Upper lobe of right lung (tissue), 1 donor: ENCODE measurements at regions not wholly inside any gene's neighbourhood (a gene's known extent, or its start where the extent isn't known, plus 50 kb on each side); places are given as distances from the start of the nearest gene placed in this dataset.
A peak's percentile ranks its signal among the peaks of the same experiment; 100 is the strongest.

ENCODE experiments used
- ATAC-seq: fragments of 200-7000 bp; cut with Tn5 transposase; one replicate; pipeline ENCODE4 v1.9.1; 2020; ENCODE audit warnings: mild to moderate bottlenecking, moderate library complexity
- DNase-seq: peaks from one replicate; pipeline ENCODE4 v3.0.0-alpha.2; 2020
- H3K27ac ChIP-seq: fragments of 200-600 bp; one replicate; pipeline ENCODE4 v1.8.0; 2022
- H3K27me3 ChIP-seq: fragments of 200-600 bp; one replicate; pipeline ENCODE4 v1.8.0; 2022; ENCODE audit warnings: mild to moderate bottlenecking
- H3K36me3 ChIP-seq: fragments of 200-600 bp; one replicate; pipeline ENCODE4 v1.8.0; 2022
- H3K4me1 ChIP-seq: fragments of 200-600 bp; one replicate; pipeline ENCODE4 v1.8.0; 2022
- H3K4me3 ChIP-seq: fragments of 200-600 bp; one replicate; pipeline ENCODE4 v1.8.0; 2022; ENCODE audit warnings: mild to moderate bottlenecking
- H3K9me3 ChIP-seq: fragments of 200-600 bp; one replicate; pipeline ENCODE4 v1.8.0; 2022
- intact Hi-C: fragments of 100-400 bp; cut with DNase I; formaldehyde crosslinking; loops from one replicate; pipeline ENCODE4 v1.11.0; 2022
- TF ChIP-seq, protein P1 (sequence below): fragments of 200-600 bp; IDR thresholded peaks from one replicate; pipeline ENCODE4 v1.8.0; 2022; ENCODE audit warnings: antibody characterized with exemption
- donor health status: DM: no; HTN: yes; CAD: no; lungs with severe emphysema.

- intact Hi-C loops: no loop called here
These were observed 73.6 kb downstream of the COPS8 start for GRCh38 chr2:237159006-237159911.

DNA sequence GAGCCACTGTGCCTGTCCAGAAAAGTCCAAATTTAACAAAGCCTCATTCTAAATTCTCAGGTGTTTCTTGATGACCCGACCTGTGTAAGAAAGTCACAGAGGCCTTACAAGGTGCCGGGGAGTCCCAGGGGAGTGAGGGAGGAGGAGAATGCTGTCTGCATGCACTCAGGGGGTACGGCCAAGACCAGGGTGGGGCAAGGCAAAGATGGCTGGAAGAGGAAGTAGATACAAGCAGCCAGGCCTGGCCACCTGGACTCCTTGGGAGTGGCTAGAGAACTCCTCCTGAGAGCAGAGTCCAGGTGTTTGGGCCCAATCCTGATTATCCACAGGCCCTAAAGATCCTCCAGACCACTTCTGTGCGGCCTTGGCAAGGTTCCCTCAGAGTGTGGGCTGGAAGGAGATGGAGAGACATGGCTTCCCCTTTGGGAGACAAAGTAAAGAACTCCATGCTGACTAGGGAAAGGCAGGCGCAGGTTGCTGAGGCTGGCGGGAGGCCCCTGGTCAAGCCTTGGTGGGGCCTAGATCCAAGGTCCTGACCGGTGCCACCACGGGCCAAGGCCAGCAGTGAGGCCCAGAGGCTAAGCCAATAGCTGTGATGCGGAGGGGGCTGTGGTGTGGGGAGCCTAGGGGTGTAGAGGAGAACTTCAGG is 74.7 kb downstream of the COPS8 start:
- intact Hi-C loops: no loop called here
- no peaks in the 10 kb centered on the region for H3K27me3 ChIP-seq
- ATAC-seq: no peak
- H3K4me3 ChIP-seq: no peak overlapping the region
- TF ChIP-seq, protein P1, sequence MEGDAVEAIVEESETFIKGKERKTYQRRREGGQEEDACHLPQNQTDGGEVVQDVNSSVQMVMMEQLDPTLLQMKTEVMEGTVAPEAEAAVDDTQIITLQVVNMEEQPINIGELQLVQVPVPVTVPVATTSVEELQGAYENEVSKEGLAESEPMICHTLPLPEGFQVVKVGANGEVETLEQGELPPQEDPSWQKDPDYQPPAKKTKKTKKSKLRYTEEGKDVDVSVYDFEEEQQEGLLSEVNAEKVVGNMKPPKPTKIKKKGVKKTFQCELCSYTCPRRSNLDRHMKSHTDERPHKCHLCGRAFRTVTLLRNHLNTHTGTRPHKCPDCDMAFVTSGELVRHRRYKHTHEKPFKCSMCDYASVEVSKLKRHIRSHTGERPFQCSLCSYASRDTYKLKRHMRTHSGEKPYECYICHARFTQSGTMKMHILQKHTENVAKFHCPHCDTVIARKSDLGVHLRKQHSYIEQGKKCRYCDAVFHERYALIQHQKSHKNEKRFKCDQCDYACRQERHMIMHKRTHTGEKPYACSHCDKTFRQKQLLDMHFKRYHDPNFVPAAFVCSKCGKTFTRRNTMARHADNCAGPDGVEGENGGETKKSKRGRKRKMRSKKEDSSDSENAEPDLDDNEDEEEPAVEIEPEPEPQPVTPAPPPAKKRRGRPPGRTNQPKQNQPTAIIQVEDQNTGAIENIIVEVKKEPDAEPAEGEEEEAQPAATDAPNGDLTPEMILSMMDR: no peak
- H3K27ac ChIP-seq: peak overlapping the region; percentile 24
- no peaks in the 10 kb centered on the region for H3K36me3 ChIP-seq
- DNase-seq: no peak
- peaks cover 10% of the 10 kb centered on the region for H3K4me1 ChIP-seq
- no peaks in the 10 kb centered on the region for H3K9me3 ChIP-seq

More at GRCh38 chr2:237159006-237159911, 73.6 kb downstream of the COPS8 start:
- Histone ChIP-seq H3K4me3 (no peak overlapping the region), H3K27me3 (no peaks in the 10 kb centered on the region), H3K4me1 (peaks cover 10% of the 10 kb centered on the region), H3K36me3 (no peaks in the 10 kb centered on the region), H3K27ac (no peak overlapping the region), H3K9me3 (no peaks in the 10 kb centered on the region)
- DNase-seq (no peak), ATAC-seq (no peak)
- TF ChIP-seq, protein P1: no peak

GRCh38 chr2:237161189-237161588 is 75.5 kb downstream of the COPS8 start:
- TF ChIP-seq, protein P1: no peak
- no peaks in the 10 kb centered on the region for H3K27me3 ChIP-seq
- ATAC-seq (peak; percentile 35), DNase-seq (no peak)
- no peaks in the 10 kb centered on the region for H3K9me3 ChIP-seq
- intact Hi-C loops: no loop called here
- no peaks in the 10 kb centered on the region for H3K36me3 ChIP-seq
- H3K4me1 ChIP-seq: peaks cover 10% of the 10 kb centered on the region
- peak overlapping the region; percentile 56 for H3K27ac ChIP-seq
- no peak overlapping the region for H3K4me3 ChIP-seq

DNA sequence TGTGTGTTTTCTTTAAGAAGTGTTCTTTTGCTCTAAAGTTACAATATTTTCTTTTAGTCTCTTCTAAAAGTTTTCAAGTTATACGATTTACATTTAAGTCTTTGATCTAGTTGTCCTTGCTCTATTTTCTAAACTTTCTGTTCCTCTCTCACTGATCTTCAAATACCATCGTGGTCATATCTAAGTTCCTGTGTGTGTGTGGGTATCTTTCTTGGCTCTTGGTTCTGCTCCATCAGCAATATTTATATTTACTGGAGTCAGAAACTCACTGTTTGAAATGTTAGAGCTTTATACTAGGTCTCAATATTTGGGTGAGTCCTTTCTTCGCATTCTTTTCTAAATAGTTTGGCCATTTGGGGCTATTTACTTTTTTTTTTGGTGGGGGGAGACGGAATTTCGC is 77.3 kb downstream of the COPS8 start:
- Histone ChIP-seq H3K27ac (no peak overlapping the region), H3K4me1 (peaks cover 7% of the 10 kb centered on the region), H3K9me3 (no peaks in the 10 kb centered on the region), H3K27me3 (no peaks in the 10 kb centered on the region), H3K36me3 (no peaks in the 10 kb centered on the region), H3K4me3 (no peak overlapping the region)
- TF ChIP-seq, protein P1: no peak
- intact Hi-C loops: no loop called here
- ATAC-seq (no peak), DNase-seq (no peak)

- Histone ChIP-seq H3K36me3 (no peaks in the 10 kb centered on the region), H3K4me3 (no peak overlapping the region), H3K27ac (no peak overlapping the region), H3K4me1 (peaks cover 5% of the 10 kb centered on the region), H3K9me3 (no peaks in the 10 kb centered on the region), H3K27me3 (no peaks in the 10 kb centered on the region)
- no peak for ATAC-seq
- intact Hi-C loops: no loop called here
- no peak for DNase-seq
- TF ChIP-seq, protein P1: no peak
These were observed 78.9 kb downstream of the COPS8 start for GRCh38 chr2:237164474-237165042.
